ENCODE measurements at regions not wholly inside any gene's neighbourhood (a gene's known extent, or its start where the extent isn't known, plus 50 kb on each side); places are given as distances from the start of the nearest gene placed in this dataset.

DNA sequence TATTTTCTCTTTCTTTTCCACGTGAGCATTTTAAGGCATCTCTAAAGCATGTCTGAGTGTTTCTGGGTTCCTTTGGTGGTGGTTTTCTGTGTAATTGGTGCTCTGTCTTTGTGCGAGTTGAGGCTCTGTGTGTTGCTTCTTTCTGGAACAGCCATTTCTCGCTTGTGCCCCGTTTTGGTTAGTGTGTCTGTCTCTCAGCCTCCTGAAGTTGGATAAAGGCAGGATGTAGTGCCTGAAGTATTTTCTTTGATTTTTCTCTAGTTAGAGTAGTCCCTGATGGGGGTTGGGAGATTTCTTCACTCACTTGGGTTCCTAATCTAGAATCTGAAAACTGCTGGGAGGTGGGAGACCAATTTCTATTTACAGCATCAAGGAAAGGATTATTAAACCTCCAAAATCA lies 129.7 kb upstream of the TMEM161B start:
- ChIA-PET POLR2A (no interaction called here), SMC1A (ENCODE audit: uncharacterized antibody, unreplicated experiment) (interaction anchor here (0.8 kb wide), 1 partner anchor 11 kb away, joined by 3 read pairs; no protein-coding TSS in a partner anchor), CTCF (no interaction called here), RAD21 (ENCODE audit: unreplicated experiment) (no interaction called here)
- Histone ChIP-seq H3K4me2 (ENCODE audit: control insufficient read depth, insufficient read depth) (no peak overlapping the region), H4K20me1 (ENCODE audit: control insufficient read depth, insufficient read depth) (no peaks in the 10 kb centered on the region), H2AFZ (ENCODE audit: control insufficient read depth, low read depth, low read length) (no peak overlapping the region), H3K27me3 (replicated peaks in 1 of 2; ENCODE audit: control insufficient read depth in 2 of 2, insufficient read depth in 2 of 2, low read length in 1 of 2) (no peaks in the 10 kb centered on the region), H3K4me3 (no peak overlapping the region), H3K9me3 (replicated peaks; ENCODE audit: control insufficient read depth, insufficient read depth, low read length) (no peaks in the 10 kb centered on the region), H3K9ac (ENCODE audit: control insufficient read depth, insufficient read depth, low read length) (no peak overlapping the region), H3K79me2 (ENCODE audit: control insufficient read depth, insufficient read depth, low read length) (no peaks in the 10 kb centered on the region), H3K4me1 (ENCODE audit: control insufficient read depth, insufficient read depth, low read length) (no peaks in the 10 kb centered on the region), H3K36me3 (ENCODE audit: control insufficient read depth in 2 of 2, insufficient read depth in 2 of 2, low read length in 1 of 2) (no peaks in the 10 kb centered on the region), H3K27ac (ENCODE audit: control insufficient read depth, insufficient read depth) (no peak overlapping the region)
- TF ChIP-seq TAF1 (IDR thresholded peaks at IDR 0.05; ENCODE audit: borderline replicate concordance, low read depth, low read length), result no peak
- no peak for TF ChIP-seq EGR1 (IDR thresholded peaks at IDR 0.05; ENCODE audit: borderline replicate concordance in 1 of 2, low read depth in 2 of 2, low read length in 2 of 2)
- no peak for TF ChIP-seq IRF4 (IDR thresholded peaks at IDR 0.05; ENCODE audit: low read depth, low read length)
- TF ChIP-seq, protein P1, sequence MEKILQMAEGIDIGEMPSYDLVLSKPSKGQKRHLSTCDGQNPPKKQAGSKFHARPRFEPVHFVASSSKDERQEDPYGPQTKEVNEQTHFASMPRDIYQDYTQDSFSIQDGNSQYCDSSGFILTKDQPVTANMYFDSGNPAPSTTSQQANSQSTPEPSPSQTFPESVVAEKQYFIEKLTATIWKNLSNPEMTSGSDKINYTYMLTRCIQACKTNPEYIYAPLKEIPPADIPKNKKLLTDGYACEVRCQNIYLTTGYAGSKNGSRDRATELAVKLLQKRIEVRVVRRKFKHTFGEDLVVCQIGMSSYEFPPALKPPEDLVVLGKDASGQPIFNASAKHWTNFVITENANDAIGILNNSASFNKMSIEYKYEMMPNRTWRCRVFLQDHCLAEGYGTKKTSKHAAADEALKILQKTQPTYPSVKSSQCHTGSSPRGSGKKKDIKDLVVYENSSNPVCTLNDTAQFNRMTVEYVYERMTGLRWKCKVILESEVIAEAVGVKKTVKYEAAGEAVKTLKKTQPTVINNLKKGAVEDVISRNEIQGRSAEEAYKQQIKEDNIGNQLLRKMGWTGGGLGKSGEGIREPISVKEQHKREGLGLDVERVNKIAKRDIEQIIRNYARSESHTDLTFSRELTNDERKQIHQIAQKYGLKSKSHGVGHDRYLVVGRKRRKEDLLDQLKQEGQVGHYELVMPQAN (conservative IDR thresholded peaks at IDR 0.05), result no peak
- DNase-seq (ENCODE audit: low read depth, low spot score), result no peak
- 36% methylated on average over 4 of the region's 4 CpGs for WGBS (ENCODE audit: insufficient coverage, insufficient replicate concordance, low lambda C conversion rate, missing lambda C conversion rate)
- in situ Hi-C loops (cut with MboI) (no loop called here), intact Hi-C loops (cut with micrococcal nuclease; ENCODE audit: unreplicated experiment) (no loop called here)
- FAIRE-seq, result no peak
- ATAC-seq, result no peak
- BruUV-seq (replicated peaks), result no TSS peak

DNA sequence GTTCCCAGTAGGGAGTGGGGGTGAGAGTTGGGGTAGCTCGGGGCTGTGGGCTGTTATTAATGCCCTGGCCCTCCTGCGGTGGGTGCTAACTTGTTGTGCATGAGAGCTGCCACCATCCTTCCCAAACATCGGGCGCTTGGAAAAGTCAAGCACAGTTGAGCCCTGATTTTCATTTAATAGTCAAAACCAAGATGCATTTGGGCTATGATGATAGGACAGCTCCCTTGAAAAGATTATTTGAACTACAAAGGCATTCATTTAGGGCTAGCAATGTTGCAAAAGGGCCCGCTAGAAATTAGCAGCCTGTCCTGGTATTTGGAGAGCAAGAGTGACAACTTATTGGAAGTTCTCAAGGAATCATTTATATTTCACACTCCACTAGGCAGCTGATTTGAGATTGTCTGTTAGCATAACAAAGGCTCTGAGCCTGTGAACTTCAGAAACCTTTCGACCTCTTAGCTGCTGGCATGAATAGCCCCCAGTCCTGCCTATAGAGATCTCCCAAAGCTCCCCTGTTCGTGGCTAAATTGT lies 128.2 kb upstream of the TMEM161B start:
- no peak for ATAC-seq
- ChIA-PET RAD21 (ENCODE audit: unreplicated experiment) (no interaction called here), CTCF (interaction anchor here (1.3 kb wide), 1 partner anchor 21 kb away, joined by 3 read pairs; no protein-coding TSS in a partner anchor), POLR2A (no interaction called here), SMC1A (ENCODE audit: uncharacterized antibody, unreplicated experiment) (interaction anchor here (1.1 to 4.0 kb wide), 3 partner anchors 9 to 68 kb away, joined by 3 to 23 read pairs (median 3); no protein-coding TSS in a partner anchor)
- no peaks in the 10 kb centered on the region for H3K27me3 ChIP-seq (replicated peaks in 1 of 2; ENCODE audit: control insufficient read depth in 2 of 2, insufficient read depth in 2 of 2, low read length in 1 of 2)
- no peak overlapping the region for H3K27ac ChIP-seq (ENCODE audit: control insufficient read depth, insufficient read depth)
- no peaks in the 10 kb centered on the region for H3K9me3 ChIP-seq (replicated peaks; ENCODE audit: control insufficient read depth, insufficient read depth, low read length)
- in situ Hi-C loops (cut with MboI), result no loop called here
- H3K79me2 ChIP-seq (ENCODE audit: control insufficient read depth, insufficient read depth, low read length), result no peaks in the 10 kb centered on the region
- BruUV-seq (replicated peaks), result no TSS peak
- no peak overlapping the region for H2AFZ ChIP-seq (ENCODE audit: control insufficient read depth, low read depth, low read length)
- no peak overlapping the region for H3K4me2 ChIP-seq (ENCODE audit: control insufficient read depth, insufficient read depth)
- intact Hi-C loops (cut with micrococcal nuclease; ENCODE audit: unreplicated experiment), result no loop called here
- FAIRE-seq, result no peak
- TF ChIP-seq EGR1 (IDR thresholded peaks at IDR 0.05; ENCODE audit: borderline replicate concordance in 1 of 2, low read depth in 2 of 2, low read length in 2 of 2), result no peak
- no peak for DNase-seq (ENCODE audit: low read depth, low spot score)
- H3K36me3 ChIP-seq (ENCODE audit: control insufficient read depth in 2 of 2, insufficient read depth in 2 of 2, low read length in 1 of 2), result no peaks in the 10 kb centered on the region
- H3K4me3 ChIP-seq, result no peak overlapping the region
- 58% methylated on average over 7 of the region's 7 CpGs for WGBS (ENCODE audit: insufficient coverage, insufficient replicate concordance, low lambda C conversion rate, missing lambda C conversion rate)
- H4K20me1 ChIP-seq (ENCODE audit: control insufficient read depth, insufficient read depth), result no peaks in the 10 kb centered on the region
- H3K9ac ChIP-seq (ENCODE audit: control insufficient read depth, insufficient read depth, low read length), result no peak overlapping the region
- no peaks in the 10 kb centered on the region for H3K4me1 ChIP-seq (ENCODE audit: control insufficient read depth, insufficient read depth, low read length)

All from GM12878 (cell line).